K562 (cell line): ENCODE measurements at regions not wholly inside any gene's neighbourhood (a gene's known extent, or its start where the extent isn't known, plus 50 kb on each side); places are given as distances from the start of the nearest gene placed in this dataset.

Source experiments
- ATAC-seq: fragments of 200-7000 bp; cut with Tn5 transposase; 3 replicates; pipeline ENCODE4 v1.9.1; 2020; ENCODE audit warnings: moderate library complexity
- BruUV-seq: library from RNA; stranded (reverse); fragments of 400-500 nt; replicated peaks from 2 replicates; lab custom pipeline; 2021; lab: Mats Ljungman, UMichigan
- CTCF ChIA-PET: fragments of 300-600 bp; formaldehyde crosslinking; extraction: SDS; loops from one replicate; lab custom pipeline; 2021; ENCODE audit warnings: low intra/inter-chr PET ratio; lab: Yijun Ruan, JAX
- POLR2A ChIA-PET: fragments of 300-600, 350-650 bp; sonication (Branson Sonifier 250); formaldehyde crosslinking; extraction: SDS; loops from one replicate; lab custom pipeline; 2021; ENCODE audit warnings: antibody characterized with exemption, inconsistent platforms; lab: Yijun Ruan, JAX
- DNase-seq, 4 experiments: peaks; one replicate each; pipeline versions ENCODE4 v3.0.0 to v3.0.0-alpha.2; 2011 to 2018; ENCODE audit warnings: low spot score in 3 of 4, mixed read lengths in 3 of 4; ENCODE audit errors: extremely low read depth in 1 of 4
- FAIRE-seq: peaks from 2 replicates; lab custom pipeline; 2011; peaks lifted over from hg19 to GRCh38; lab: Jason Lieb, UNC
- H2AFZ ChIP-seq: 2 replicates; pipeline ENCODE4 v1.6.0; 2011; ENCODE audit warnings: low read depth, low read length, control low read depth, inconsistent platforms
- H3K27ac ChIP-seq: fragments of 200-600 bp; 3 replicates; pipeline ENCODE4 v1.8.0; 2011; ENCODE audit warnings: low read depth, mild to moderate bottlenecking, control low read depth, inconsistent platforms, low read length, moderate library complexity, mixed read lengths; ENCODE audit errors: extremely low read depth
- H3K27me3 ChIP-seq, 2 experiments: fragments of 300-600 bp in 1 of 2; 2 replicates in 1 of 2; 3 replicates in 1 of 2; pipeline versions ENCODE4 v1.6.0 to v1.8.0; 2011; ENCODE audit warnings: inconsistent platforms in 2 of 2, low read length in 2 of 2, mild to moderate bottlenecking in 1 of 2, mixed read lengths in 1 of 2, moderate library complexity in 1 of 2; ENCODE audit not compliant: control insufficient read depth in 2 of 2, insufficient read depth in 2 of 2
- H3K36me3 ChIP-seq: fragments of 300-600 bp; 3 replicates; pipeline ENCODE4 v1.8.0; 2011; ENCODE audit warnings: mild to moderate bottlenecking, low read length, inconsistent platforms; ENCODE audit not compliant: control insufficient read depth, insufficient read depth
- H3K4me1 ChIP-seq, 2 experiments: fragments of 200-600 bp in 1 of 2; replicated peaks in 1 of 2; 2 replicates in 1 of 2; 3 replicates in 1 of 2; pipeline versions ENCODE4 v1.5.1 to v1.8.0; 2011; ENCODE audit warnings: inconsistent platforms in 2 of 2, low read length in 2 of 2, mild to moderate bottlenecking in 1 of 2, mixed read lengths in 1 of 2, moderate library complexity in 1 of 2; ENCODE audit not compliant: control insufficient read depth in 2 of 2, insufficient read depth in 2 of 2
- H3K4me2 ChIP-seq: 2 replicates; pipeline ENCODE4 v1.6.1; 2011; ENCODE audit warnings: low read length, control low read depth, inconsistent platforms, mixed read lengths; ENCODE audit not compliant: insufficient read depth
- H3K4me3 ChIP-seq: fragments of 200-600 bp; sonication (generic), shearing (Covaris generic); 2 replicates; pipeline ENCODE4 v1.5.1; 2016; ENCODE audit warnings: control low read depth, inconsistent platforms
- H3K79me2 ChIP-seq: fragments of 200-600 bp; 3 replicates; pipeline ENCODE4 v1.8.0; 2011; ENCODE audit warnings: low read length, inconsistent platforms; ENCODE audit not compliant: control insufficient read depth, insufficient read depth
- H3K9ac ChIP-seq, 2 experiments: 2 replicates each; pipeline versions ENCODE4 v1.6.0 to v1.6.1; 2011; ENCODE audit warnings: low read depth in 2 of 2, low read length in 2 of 2, control low read depth in 1 of 2, inconsistent platforms in 1 of 2, mild to moderate bottlenecking in 1 of 2, mixed read lengths in 1 of 2; ENCODE audit not compliant: insufficient read depth in 1 of 2
- H3K9me1 ChIP-seq: one replicate; pipeline ENCODE4 v1.6.0; 2011; ENCODE audit warnings: inconsistent platforms, mild to moderate bottlenecking, low read length, moderate library complexity; ENCODE audit not compliant: control insufficient read depth, insufficient read depth
- H3K9me3 ChIP-seq: replicated peaks from 2 replicates; pipeline ENCODE4 v1.5.1; 2011; ENCODE audit warnings: low read depth, low read length, inconsistent platforms; ENCODE audit not compliant: control insufficient read depth, insufficient read depth
- H4K20me1 ChIP-seq: replicated peaks from 2 replicates; pipeline ENCODE4 v1.6.1; 2011; ENCODE audit warnings: low read length, inconsistent platforms, mixed read lengths; ENCODE audit not compliant: control insufficient read depth, insufficient read depth
- MAFF ChIP-seq: IDR thresholded peaks from 2 replicates; pipeline ENCODE4 v1.6.1; 2012; ENCODE audit warnings: low read length, improper control_type of control experiment
- NFIX ChIP-seq: fragments of 250-450 bp; sonication (Bioruptor Pico); IDR thresholded peaks from 2 replicates; pipeline ENCODE4 v1.4.0; 2020; ENCODE audit warnings: low read depth, mild to moderate bottlenecking, moderate library complexity
- SPI1 ChIP-seq: IDR thresholded peaks from 2 replicates; pipeline ENCODE4 v1.6.1; 2011; ENCODE audit warnings: low read depth, low read length, control low read depth, borderline replicate concordance
- SRSF7 ChIP-seq: fragments of 200-400 bp; formaldehyde crosslinking; optimal IDR thresholded peaks from 2 replicates; pipeline ENCODE3; 2017; ENCODE audit warnings: mild to moderate bottlenecking, low read depth, low read length
- TCF7L2 ChIP-seq: fragments of 150-350 bp; IDR thresholded peaks from 2 replicates; pipeline ENCODE4 v1.6.1; 2016; ENCODE audit warnings: low read depth, mild to moderate bottlenecking, low read length, moderate library complexity
- ZFP91 ChIP-seq: sonication (generic); formaldehyde crosslinking; IDR thresholded peaks from 2 replicates; pipeline ENCODE4 v1.8.0; 2022; ENCODE audit warnings: mild to moderate bottlenecking, missing genetic modification reagents
- WGBS: fragments of 100-300 bp; shearing (Covaris generic); methylation state at CpG from one replicate; pipeline ENCODE4 v1.1.6; 2016; ENCODE audit warnings: low coverage, mixed read lengths; ENCODE audit not compliant: insufficient coverage; ENCODE audit errors: missing lambda C conversion rate; 5-methylcytosine and 5-hydroxymethylcytosine counted together
- in situ Hi-C: fragments of 300-500 bp; cut with MboI; formaldehyde crosslinking; loops from 4 replicates; pipeline ENCODE4 v1.15.0; 2018; ENCODE audit warnings: inconsistent platforms, mixed read lengths
- intact Hi-C: fragments of 100-400 bp; cut with micrococcal nuclease; formaldehyde crosslinking; loops from 2 replicates; pipeline ENCODE4 v1.14.2; 2022
- TF ChIP-seq, protein P1 (sequence below), 2 experiments: IDR thresholded peaks; 2 replicates each; pipeline ENCODE4 v1.6.1; 2011; ENCODE audit warnings: borderline replicate concordance in 1 of 2, control low read depth in 1 of 2, low read depth in 1 of 2, low read length in 1 of 2, mild to moderate bottlenecking in 1 of 2, mixed read lengths in 1 of 2, moderate library complexity in 1 of 2; ENCODE audit not compliant: insufficient read depth in 1 of 2, insufficient read length in 1 of 2, poor library complexity in 1 of 2, severe bottlenecking in 1 of 2; ENCODE audit errors: extremely low read depth in 1 of 2

DNA sequence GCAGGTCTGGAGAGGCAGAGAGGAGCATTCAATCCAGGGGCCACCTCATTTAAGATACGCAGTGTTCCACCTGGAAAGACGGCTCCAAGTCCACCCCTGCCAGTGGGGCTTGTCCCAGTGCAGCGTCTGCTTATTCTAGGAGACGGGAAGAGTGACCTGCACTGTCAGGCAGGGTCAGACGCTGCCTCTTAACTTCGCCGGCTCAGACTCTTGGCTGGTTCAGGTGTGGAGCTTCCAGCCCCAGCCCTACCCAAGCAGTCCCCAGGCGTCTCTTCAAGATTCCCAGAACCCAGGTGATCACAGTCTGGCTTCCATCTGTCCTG lies 208.5 kb downstream of the TFCP2L1 start:
- Histone ChIP-seq H3K36me3 (no peaks in the 10 kb centered on the region), H3K27ac (no peak overlapping the region), H4K20me1 (peaks cover 34% of the 10 kb centered on the region), H3K9me1 (peaks cover 2% of the 10 kb centered on the region), H3K9me3 (no peaks in the 10 kb centered on the region), H2AFZ (no peak overlapping the region), H3K4me2 (no peak overlapping the region), H3K27me3 (peaks cover 6 to 53% of the 10 kb centered on the region in 2 experiments; a peak in 4 of 5 replicates), H3K79me2 (no peaks in the 10 kb centered on the region), H3K9ac (no peak overlapping the region), H3K4me1 (peaks cover 0 to 17% of the 10 kb centered on the region in 2 experiments; a peak in 2 of 5 replicates), H3K4me3 (no peak overlapping the region)
- no peak for ATAC-seq
- no peak for DNase-seq
- WGBS = 8% methylated on average over 8 of the region's 8 CpGs
- intact Hi-C loops = loop anchor here (10.0 kb wide), 1 partner anchor 192 kb away; no protein-coding TSS in a partner anchor
- ChIA-PET CTCF (interaction anchor here (0.6 to 6.4 kb wide), 2 partner anchors 8 to 382 kb away, joined by 4 to 57 read pairs; no protein-coding TSS in a partner anchor), POLR2A (no interaction called here)
- no TSS peak for BruUV-seq
- TF ChIP-seq TCF7L2 (no peak), ZFP91 (CRISPR knock-in tag) (no peak), SPI1 (no peak), MAFF (no peak), NFIX (CRISPR knock-in tag) (no peak), SRSF7 (no peak)
- TF ChIP-seq, protein P1, sequence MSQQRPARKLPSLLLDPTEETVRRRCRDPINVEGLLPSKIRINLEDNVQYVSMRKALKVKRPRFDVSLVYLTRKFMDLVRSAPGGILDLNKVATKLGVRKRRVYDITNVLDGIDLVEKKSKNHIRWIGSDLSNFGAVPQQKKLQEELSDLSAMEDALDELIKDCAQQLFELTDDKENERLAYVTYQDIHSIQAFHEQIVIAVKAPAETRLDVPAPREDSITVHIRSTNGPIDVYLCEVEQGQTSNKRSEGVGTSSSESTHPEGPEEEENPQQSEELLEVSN (IDR thresholded peaks at IDR 0.05; ENCODE audit: borderline replicate concordance in 1 of 2, extremely low read depth in 1 of 2, insufficient read depth in 1 of 2, insufficient read length in 1 of 2, low read depth in 1 of 2, low read length in 1 of 2, poor library complexity in 1 of 2, severe bottlenecking in 1 of 2) = no peak
- TF ChIP-seq, all 486 proteins: peak for 0
- in situ Hi-C loops = loop anchor here (5.0 to 25.0 kb wide), 2 partner anchors 379 to 711 kb away; no protein-coding TSS in a partner anchor
- FAIRE-seq = no peak
